ENCODE measurements at regions not wholly inside any gene's neighbourhood (a gene's known extent, or its start where the extent isn't known, plus 50 kb on each side); places are given as distances from the start of the nearest gene placed in this dataset.
A peak's percentile ranks its signal among the peaks of the same experiment; 100 is the strongest.
"Not testable (repeated sequence)": the region's sequence is repeated elsewhere in the genome, so short reads cannot be mapped to it uniquely, and the experiment has no call there.

- DNase-seq (ENCODE audit: low read depth, low spot score): no peak
- in situ Hi-C loops (cut with HindIII; ENCODE audit: low pct_unique_long_range_greater_than_20kb, low sequenced_read_pairs): no loop called here
Observed at GRCh38 chr2:60234274-60234986, 319.0 kb downstream of the BCL11A start.

GRCh38 chr2:60230596-60230995 is 322.9 kb downstream of the BCL11A start:
- in situ Hi-C loops (cut with HindIII; ENCODE audit: low pct_unique_long_range_greater_than_20kb, low sequenced_read_pairs): no loop called here
- DNase-seq (ENCODE audit: low read depth, low spot score): no peak

DNA sequence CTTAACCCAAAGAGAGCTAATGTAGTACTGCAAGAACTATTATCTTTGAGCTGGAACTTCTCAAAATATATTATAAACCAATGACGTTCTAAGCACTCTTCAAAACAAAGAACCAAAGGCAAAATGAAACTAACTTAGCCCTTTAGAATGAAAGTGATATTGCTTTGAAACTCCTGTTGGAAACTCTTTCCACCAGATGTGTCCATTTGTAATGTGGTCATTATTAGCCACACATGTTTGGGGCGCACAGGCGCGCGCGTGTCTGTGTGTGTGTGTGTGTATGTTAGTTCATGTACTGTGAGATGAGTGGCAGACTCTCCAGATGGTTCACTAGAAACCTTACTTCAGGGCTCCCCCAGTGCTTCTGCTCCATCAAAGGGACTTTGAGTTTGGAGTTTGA is 323.4 kb downstream of the BCL11A start:
- no peak for DNase-seq (ENCODE audit: low read depth, low spot score)
- in situ Hi-C loops (cut with HindIII; ENCODE audit: low pct_unique_long_range_greater_than_20kb, low sequenced_read_pairs): no loop called here

DNA sequence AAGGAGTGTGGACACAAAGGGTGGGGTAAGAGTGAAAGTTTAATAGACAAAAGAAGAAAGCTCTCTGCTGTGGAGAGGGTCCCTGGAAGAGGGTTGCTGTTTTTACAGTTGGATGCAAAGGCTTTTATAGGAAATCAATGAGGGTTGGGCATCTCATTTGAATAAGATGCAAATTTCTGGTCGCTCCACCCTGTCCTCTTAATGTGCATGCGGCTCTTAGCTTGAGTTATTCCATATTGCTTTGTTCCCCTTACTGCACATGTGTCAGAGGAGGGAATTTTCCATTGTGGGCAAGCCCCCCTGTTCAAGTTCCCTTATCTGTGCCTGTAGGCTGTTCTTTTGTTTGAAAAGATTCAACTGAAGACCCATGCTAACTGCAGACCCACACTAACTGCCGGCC is 326.5 kb downstream of the BCL11A start:
- DNase-seq (ENCODE audit: low read depth, low spot score): no peak
- in situ Hi-C loops (cut with HindIII; ENCODE audit: low pct_unique_long_range_greater_than_20kb, low sequenced_read_pairs): no loop called here

- in situ Hi-C loops (cut with HindIII; ENCODE audit: low pct_unique_long_range_greater_than_20kb, low sequenced_read_pairs): no loop called here
- DNase-seq (ENCODE audit: low read depth, low spot score): no peak
Observed at GRCh38 chr2:60226191-60226590, 327.3 kb downstream of the BCL11A start.

- in situ Hi-C loops (cut with HindIII; ENCODE audit: low pct_unique_long_range_greater_than_20kb, low sequenced_read_pairs): no loop called here
- DNase-seq (ENCODE audit: low read depth, low spot score): no peak
Observed at GRCh38 chr2:60223859-60224258, 329.6 kb downstream of the BCL11A start.

DNA sequence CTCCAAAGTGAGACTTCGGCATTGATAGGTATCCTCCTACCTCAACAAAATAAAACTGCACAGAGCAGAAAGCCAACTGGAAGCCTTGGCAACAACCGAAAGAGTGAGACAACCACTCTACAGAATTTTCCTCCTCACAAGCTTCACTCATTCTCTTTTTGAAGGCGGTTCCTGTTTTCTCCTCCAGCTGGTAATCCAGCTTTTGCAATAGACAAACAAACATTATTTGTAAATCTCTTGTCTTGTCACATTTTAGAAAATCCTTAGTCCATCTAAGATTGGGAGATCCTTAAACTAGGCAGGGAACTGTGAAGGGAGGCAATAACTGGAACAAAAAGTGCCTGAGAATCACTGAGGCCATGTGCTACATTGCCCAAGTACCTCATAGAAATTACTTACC is 332.4 kb downstream of the BCL11A start:
- in situ Hi-C loops (cut with HindIII; ENCODE audit: low pct_unique_long_range_greater_than_20kb, low sequenced_read_pairs): no loop called here
- DNase-seq (ENCODE audit: low read depth, low spot score): no peak

- no peak for DNase-seq (ENCODE audit: low read depth, low spot score)
- in situ Hi-C loops (cut with HindIII; ENCODE audit: low pct_unique_long_range_greater_than_20kb, low sequenced_read_pairs): no loop called here
Observed at GRCh38 chr2:60219536-60219935, 333.9 kb downstream of the BCL11A start.

DNA sequence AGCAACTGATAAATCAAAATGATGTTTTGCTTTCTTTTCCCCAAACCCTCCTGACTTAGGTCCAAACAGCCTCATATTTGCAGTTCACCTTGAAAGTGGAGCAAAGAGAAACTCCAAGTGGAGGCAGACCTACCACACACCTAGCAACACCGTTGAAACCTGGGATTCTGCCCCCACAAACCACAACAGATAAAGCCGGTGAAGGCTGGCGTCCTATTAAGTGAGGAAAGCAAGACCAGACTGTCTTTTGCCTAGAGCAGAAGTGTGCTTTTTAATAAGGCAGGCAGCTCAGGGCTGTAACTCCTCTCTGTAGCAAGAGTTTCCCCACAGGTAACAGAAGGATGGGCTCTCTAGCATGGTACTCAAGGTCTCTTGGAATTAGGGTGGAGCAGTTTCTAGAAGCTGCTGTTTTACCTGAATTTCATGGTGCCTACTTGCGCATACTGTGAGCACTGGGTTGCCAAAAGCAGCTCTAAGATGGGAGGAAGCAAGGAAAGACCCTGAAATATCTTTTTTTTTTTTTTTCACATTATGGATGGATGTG is 336.9 kb downstream of the BCL11A start:
- in situ Hi-C loops (cut with HindIII; ENCODE audit: low pct_unique_long_range_greater_than_20kb, low sequenced_read_pairs): no loop called here
- no peak for DNase-seq (ENCODE audit: low read depth, low spot score)

DNA sequence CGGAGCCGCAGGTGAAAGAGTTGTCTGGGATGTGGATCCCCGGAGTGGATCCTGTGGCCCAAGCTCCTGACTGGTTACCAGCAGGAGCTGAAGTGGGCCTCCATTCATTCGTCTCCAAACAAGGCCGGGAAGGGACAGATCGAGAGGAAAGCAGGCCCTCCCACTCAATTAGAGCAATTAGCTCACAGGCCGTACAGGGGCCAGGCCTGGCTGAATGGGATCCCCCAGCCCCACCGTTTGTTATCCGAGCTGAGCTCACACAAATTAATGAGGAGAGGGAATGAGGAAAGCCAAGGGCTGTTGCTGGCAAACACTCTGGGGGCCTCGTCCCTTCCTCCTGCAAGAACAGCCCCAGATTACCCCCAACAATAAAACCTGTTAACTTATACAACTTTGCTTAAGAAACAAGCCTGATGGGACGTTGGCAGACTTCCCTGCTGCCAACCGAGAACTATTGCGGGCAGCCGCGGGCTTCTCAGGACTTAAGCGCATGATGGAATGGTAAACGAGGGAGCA is 338.0 kb downstream of the BCL11A start:
- in situ Hi-C loops (cut with HindIII; ENCODE audit: low pct_unique_long_range_greater_than_20kb, low sequenced_read_pairs): no loop called here
- no peak for DNase-seq (ENCODE audit: low read depth, low spot score)

DNA sequence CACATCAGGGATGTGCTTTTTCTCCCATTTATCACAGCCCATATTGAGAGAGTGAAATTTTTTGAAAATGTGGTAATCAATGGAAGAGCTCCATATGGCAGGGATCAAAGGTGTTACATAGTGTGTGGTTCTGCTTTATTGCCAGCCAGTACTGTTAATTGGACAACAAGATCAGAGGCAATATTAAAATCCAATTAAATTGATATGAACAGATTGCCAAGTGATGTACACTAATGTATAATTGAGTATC is 338.9 kb downstream of the BCL11A start:
- no peak for DNase-seq (ENCODE audit: low read depth, low spot score)
- in situ Hi-C loops (cut with HindIII; ENCODE audit: low pct_unique_long_range_greater_than_20kb, low sequenced_read_pairs): no loop called here

DNA sequence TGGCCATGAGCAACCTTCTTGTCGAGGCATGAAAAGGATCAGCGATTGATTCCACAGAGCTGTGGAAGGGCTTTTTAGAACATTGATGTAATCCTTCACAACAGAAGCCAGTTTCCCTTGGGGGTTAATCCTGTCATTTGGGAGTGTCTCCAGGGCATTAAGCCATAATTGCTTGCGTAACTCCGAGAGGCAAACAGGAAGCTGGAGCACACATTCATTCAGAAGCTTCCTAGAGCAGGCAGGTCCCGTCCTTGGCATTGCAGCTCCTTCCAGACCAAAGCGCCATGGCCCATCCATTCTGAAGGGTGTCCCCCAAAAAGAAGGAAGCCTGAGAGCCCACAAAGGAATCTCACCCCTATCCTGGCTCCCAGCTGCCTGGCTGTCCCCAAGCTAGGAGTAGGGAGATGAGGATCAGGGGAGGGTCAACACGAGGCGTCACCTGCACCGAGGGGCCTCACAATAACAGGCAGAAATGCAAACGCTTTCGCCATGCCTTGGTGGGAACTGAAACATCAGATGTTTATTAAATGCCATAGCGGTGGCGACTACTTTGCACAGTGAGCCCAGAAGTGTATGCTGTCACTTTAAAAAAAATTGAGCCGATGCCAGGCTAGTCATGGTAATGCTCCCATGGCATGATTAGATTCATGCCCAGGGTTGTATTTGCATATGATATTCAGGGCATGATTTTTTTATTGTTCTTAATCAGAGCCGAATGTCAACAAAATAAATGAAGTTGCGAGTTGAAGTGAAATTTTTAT is 339.4 kb downstream of the BCL11A start:
- DNase-seq (ENCODE audit: low read depth, low spot score): peak; percentile 37
- in situ Hi-C loops (cut with HindIII; ENCODE audit: low pct_unique_long_range_greater_than_20kb, low sequenced_read_pairs): no loop called here

DNA sequence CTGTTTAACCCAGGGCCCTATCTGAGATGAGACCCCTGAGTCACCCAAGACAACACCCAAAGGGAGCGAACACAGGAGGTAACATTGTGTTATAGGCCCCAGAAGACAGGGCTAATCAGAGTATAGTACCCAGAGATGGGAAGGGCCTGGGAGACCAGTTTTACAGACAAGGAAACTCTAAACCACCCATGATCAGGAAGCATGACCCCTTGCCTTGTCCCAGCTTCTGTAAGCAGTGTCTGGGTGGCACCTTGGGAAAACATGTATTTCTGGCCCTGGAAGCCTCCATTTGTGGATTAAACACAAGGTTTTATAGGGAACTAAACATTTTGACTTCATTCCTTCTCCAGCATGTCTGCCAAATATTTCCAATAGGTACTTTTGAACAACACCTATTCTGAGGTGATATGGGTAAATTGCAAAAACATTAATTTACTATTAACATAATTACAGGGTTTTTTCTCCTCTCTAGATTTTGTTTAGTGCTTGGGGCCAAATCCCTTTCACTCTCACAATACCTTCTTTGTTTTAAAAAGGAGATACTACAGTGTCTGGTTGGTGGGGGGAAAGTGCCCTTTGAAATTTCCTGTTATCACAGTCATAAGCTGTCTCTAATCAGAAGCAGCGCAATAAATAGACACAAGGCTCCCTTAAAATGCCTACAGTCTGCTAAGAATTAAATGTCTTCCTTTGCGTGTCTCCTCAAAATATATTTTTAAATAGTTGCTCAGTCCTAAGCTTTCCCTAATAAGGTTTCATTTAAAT is 341.1 kb downstream of the BCL11A start:
- in situ Hi-C loops (cut with HindIII; ENCODE audit: low pct_unique_long_range_greater_than_20kb, low sequenced_read_pairs): no loop called here

GRCh38 chr2:60189006-60189405 is 364.4 kb downstream of the BCL11A start:
- in situ Hi-C loops (cut with HindIII; ENCODE audit: low pct_unique_long_range_greater_than_20kb, low sequenced_read_pairs); DNase-seq (ENCODE audit: low read depth, low spot score): not testable (repeated sequence)

More for the DNA sequence above, 341.1 kb downstream of the BCL11A start:
- DNase-seq (ENCODE audit: low read depth, low spot score): peak; percentile 75

GRCh38 chr2:60175290-60175689 is 378.2 kb downstream of the BCL11A start:
- in situ Hi-C loops (cut with HindIII; ENCODE audit: low pct_unique_long_range_greater_than_20kb, low sequenced_read_pairs): no loop called here
- DNase-seq (ENCODE audit: low read depth, low spot score): no peak

GRCh38 chr2:60174146-60174545 is 379.3 kb downstream of the BCL11A start:
- in situ Hi-C loops (cut with HindIII; ENCODE audit: low pct_unique_long_range_greater_than_20kb, low sequenced_read_pairs): no loop called here
- DNase-seq (ENCODE audit: low read depth, low spot score): no peak

- in situ Hi-C loops (cut with HindIII; ENCODE audit: low pct_unique_long_range_greater_than_20kb, low sequenced_read_pairs): no loop called here
- DNase-seq (ENCODE audit: low read depth, low spot score): no peak
Observed at GRCh38 chr2:60172801-60173200, 380.7 kb downstream of the BCL11A start.

DNA sequence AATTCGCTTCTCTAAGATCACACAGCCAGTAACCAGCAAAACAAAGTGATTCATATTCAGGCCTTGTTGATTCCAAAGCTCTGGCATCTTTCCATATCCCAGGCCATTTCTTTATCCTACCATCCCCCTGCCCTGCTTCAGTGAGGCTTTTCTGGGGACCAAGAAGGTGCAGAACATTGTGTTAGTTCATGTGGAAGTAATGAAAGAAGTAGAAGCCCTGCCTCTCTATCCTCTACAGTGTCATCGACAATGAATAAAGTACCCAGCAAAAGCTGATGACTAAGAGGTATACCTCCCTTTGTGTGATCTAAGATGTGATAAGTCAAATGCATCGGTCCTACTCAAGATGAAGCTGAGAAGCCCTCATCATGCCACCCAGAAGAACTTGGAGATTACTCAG is 383.2 kb downstream of the BCL11A start:
- no peak for DNase-seq (ENCODE audit: low read depth, low spot score)
- in situ Hi-C loops (cut with HindIII; ENCODE audit: low pct_unique_long_range_greater_than_20kb, low sequenced_read_pairs): no loop called here
